ENCODE measurements at regions not wholly inside any gene's neighbourhood (a gene's known extent, or its start where the extent isn't known, plus 50 kb on each side); places are given as distances from the start of the nearest gene placed in this dataset.

DNA sequence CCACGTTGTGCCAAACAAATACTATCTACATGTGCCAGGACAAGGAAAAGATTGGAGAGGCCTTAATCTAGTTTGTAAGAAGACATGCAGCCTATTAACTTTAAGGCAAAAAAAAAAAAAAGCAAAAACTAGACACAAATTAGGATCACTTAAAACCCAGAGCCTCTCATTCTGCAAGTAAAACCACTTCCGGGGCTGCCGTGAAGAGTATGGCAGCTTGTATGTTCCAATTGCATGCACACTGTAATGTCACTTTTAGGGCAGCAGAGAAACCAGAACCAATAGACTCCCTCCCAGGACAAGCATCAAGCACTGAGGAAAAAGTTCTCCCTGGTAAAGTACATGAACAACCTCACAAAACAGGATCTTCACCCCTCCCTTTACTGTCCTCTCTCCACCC, 70.6 kb downstream of the RSL24D1 start:
- no peak for TF ChIP-seq CTCF (IDR thresholded peaks at IDR 0.05)
- no peak for ATAC-seq
- no peaks in the 10 kb centered on the region for H3K4me1 ChIP-seq
- no peaks in the 10 kb centered on the region for H3K36me3 ChIP-seq
- no peaks in the 10 kb centered on the region for H3K27me3 ChIP-seq
- DNase-seq, result no peak
- H3K9me3 ChIP-seq, result no peaks in the 10 kb centered on the region
- H3K4me3 ChIP-seq, result no peak overlapping the region
- H3K27ac ChIP-seq, result no peak overlapping the region
- intact Hi-C loops (cut with DNase I), result no loop called here

GRCh38 chr15:55124616-55125015, 72.1 kb downstream of the RSL24D1 start:
- intact Hi-C loops (cut with DNase I), result no loop called here
- peak in 1 of 4 donors; percentile 21 for DNase-seq
- no peaks in the 10 kb centered on the region for H3K9me3 ChIP-seq
- H3K27ac ChIP-seq, result no peak overlapping the region
- ATAC-seq, result no peak
- H3K4me3 ChIP-seq, result no peak overlapping the region
- H3K4me1 ChIP-seq, result no peaks in the 10 kb centered on the region
- no peaks in the 10 kb centered on the region for H3K36me3 ChIP-seq
- TF ChIP-seq CTCF (IDR thresholded peaks at IDR 0.05), result no peak
- no peaks in the 10 kb centered on the region for H3K27me3 ChIP-seq

GRCh38 chr15:55118344-55118870, 78.3 kb downstream of the RSL24D1 start:
- ATAC-seq, result no peak

GRCh38 chr15:55116636-55117035, 80.1 kb downstream of the RSL24D1 start:
- DNase-seq (no peak), ATAC-seq (no peak)
- intact Hi-C loops (cut with DNase I), result no loop called here
- no peak for TF ChIP-seq CTCF (IDR thresholded peaks at IDR 0.05)
- H3K36me3 ChIP-seq, result no peaks in the 10 kb centered on the region
- no peaks in the 10 kb centered on the region for H3K9me3 ChIP-seq
- H3K4me1 ChIP-seq, result no peaks in the 10 kb centered on the region
- no peak overlapping the region for H3K27ac ChIP-seq
- H3K27me3 ChIP-seq, result no peaks in the 10 kb centered on the region
- no peak overlapping the region for H3K4me3 ChIP-seq

More at GRCh38 chr15:55118344-55118870, 78.3 kb downstream of the RSL24D1 start:
- no peak for DNase-seq
- Histone ChIP-seq H3K4me1 (no peaks in the 10 kb centered on the region), H3K27ac (no peak overlapping the region), H3K36me3 (no peaks in the 10 kb centered on the region), H3K27me3 (no peaks in the 10 kb centered on the region), H3K9me3 (no peaks in the 10 kb centered on the region), H3K4me3 (no peak overlapping the region)
- TF ChIP-seq CTCF (IDR thresholded peaks at IDR 0.05), result no peak
- intact Hi-C loops (cut with DNase I), result no loop called here

DNA sequence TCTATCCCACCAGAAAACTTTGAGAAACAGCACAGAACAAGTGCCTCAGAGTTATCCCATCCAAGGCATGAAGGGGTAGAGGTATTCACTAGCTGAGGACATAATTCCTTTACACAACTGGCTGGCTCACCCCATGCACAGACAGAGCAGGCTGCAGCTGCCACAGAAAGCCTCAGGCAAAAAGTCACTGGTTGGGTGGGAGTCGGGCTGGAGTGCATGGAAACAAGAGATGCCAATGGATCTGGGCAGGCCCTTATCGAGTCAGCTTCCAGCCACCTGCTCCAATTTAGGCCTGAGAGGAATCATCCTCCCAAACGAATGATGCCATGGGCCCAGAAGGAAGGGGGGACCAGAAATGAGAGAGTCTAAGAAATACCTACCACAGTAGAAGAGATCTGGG, 83.0 kb downstream of the RSL24D1 start:
- Histone ChIP-seq H3K9me3 (no peaks in the 10 kb centered on the region), H3K36me3 (no peaks in the 10 kb centered on the region), H3K4me3 (no peak overlapping the region), H3K27ac (no peak overlapping the region), H3K4me1 (no peaks in the 10 kb centered on the region), H3K27me3 (no peaks in the 10 kb centered on the region)
- DNase-seq, result no peak
- no peak for TF ChIP-seq CTCF (IDR thresholded peaks at IDR 0.05)
- ATAC-seq, result no peak
- intact Hi-C loops (cut with DNase I), result no loop called here
